ENCODE measurements at regions not wholly inside any gene's neighbourhood (a gene's known extent, or its start where the extent isn't known, plus 50 kb on each side); places are given as distances from the start of the nearest gene placed in this dataset.

DNA sequence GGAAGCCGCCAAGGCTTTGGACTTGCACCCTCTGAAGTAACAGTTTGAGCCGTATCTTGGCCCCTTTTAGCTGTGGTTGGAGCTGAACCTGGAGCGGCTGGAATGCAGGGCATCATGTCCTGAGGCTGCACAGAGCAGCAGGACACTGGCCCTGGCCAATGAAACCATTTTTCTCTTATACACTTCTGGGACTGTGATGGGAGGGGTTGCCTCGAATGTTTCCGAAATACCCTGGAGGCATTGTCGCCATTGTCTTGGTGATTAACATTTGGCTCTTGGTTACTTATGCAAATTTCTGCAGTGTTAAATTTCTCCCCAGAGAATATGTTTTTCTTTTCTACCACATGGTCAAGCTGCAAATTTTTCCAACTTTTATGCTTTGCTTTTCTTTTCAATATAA is 137.2 kb downstream of the MAGEC1 start (continued):
- TF ChIP-seq, protein P1, sequence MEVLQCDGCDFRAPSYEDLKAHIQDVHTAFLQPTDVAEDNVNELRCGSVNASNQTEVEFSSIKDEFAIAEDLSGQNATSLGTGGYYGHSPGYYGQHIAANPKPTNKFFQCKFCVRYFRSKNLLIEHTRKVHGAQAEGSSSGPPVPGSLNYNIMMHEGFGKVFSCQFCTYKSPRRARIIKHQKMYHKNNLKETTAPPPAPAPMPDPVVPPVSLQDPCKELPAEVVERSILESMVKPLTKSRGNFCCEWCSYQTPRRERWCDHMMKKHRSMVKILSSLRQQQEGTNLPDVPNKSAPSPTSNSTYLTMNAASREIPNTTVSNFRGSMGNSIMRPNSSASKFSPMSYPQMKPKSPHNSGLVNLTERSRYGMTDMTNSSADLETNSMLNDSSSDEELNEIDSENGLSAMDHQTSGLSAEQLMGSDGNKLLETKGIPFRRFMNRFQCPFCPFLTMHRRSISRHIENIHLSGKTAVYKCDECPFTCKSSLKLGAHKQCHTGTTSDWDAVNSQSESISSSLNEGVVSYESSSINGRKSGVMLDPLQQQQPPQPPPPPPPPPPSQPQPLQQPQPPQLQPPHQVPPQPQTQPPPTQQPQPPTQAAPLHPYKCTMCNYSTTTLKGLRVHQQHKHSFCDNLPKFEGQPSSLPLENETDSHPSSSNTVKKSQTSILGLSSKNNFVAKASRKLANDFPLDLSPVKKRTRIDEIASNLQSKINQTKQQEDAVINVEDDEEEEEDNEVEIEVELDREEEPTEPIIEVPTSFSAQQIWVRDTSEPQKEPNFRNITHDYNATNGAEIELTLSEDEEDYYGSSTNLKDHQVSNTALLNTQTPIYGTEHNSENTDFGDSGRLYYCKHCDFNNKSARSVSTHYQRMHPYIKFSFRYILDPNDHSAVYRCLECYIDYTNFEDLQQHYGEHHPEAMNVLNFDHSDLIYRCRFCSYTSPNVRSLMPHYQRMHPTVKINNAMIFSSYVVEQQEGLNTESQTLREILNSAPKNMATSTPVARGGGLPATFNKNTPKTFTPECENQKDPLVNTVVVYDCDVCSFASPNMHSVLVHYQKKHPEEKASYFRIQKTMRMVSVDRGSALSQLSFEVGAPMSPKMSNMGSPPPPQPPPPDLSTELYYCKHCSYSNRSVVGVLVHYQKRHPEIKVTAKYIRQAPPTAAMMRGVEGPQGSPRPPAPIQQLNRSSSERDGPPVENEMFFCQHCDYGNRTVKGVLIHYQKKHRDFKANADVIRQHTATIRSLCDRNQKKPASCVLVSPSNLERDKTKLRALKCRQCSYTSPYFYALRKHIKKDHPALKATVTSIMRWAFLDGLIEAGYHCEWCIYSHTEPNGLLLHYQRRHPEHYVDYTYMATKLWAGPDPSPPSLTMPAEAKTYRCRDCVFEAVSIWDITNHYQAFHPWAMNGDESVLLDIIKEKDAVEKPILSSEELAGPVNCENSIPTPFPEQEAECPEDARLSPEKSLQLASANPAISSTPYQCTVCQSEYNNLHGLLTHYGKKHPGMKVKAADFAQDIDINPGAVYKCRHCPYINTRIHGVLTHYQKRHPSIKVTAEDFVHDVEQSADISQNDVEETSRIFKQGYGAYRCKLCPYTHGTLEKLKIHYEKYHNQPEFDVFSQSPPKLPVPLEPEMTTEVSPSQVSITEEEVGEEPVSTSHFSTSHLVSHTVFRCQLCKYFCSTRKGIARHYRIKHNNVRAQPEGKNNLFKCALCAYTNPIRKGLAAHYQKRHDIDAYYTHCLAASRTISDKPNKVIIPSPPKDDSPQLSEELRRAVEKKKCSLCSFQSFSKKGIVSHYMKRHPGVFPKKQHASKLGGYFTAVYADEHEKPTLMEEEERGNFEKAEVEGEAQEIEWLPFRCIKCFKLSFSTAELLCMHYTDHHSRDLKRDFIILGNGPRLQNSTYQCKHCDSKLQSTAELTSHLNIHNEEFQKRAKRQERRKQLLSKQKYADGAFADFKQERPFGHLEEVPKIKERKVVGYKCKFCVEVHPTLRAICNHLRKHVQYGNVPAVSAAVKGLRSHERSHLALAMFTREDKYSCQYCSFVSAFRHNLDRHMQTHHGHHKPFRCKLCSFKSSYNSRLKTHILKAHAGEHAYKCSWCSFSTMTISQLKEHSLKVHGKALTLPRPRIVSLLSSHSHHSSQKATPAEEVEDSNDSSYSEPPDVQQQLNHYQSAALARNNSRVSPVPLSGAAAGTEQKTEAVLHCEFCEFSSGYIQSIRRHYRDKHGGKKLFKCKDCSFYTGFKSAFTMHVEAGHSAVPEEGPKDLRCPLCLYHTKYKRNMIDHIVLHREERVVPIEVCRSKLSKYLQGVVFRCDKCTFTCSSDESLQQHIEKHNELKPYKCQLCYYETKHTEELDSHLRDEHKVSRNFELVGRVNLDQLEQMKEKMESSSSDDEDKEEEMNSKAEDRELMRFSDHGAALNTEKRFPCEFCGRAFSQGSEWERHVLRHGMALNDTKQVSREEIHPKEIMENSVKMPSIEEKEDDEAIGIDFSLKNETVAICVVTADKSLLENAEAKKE (CRISPR knock-in tag; IDR thresholded peaks at IDR 0.05) = no peak
- TF ChIP-seq ZNF331 (CRISPR knock-in tag; IDR thresholded peaks at IDR 0.05; ENCODE audit: low read depth) (no peak), CREB1 (CRISPR knock-in tag; IDR thresholded peaks at IDR 0.05; ENCODE audit: low read depth) (no peak), JUNB (IDR thresholded peaks at IDR 0.05; ENCODE audit: unreplicated experiment) (no peak), ZNF114 (CRISPR knock-in tag; IDR thresholded peaks at IDR 0.05) (no peak), POLR2AphosphoS5 (IDR thresholded peaks at IDR 0.05; ENCODE audit: low read depth) (no peak), EZH2 (IDR thresholded peaks at IDR 0.05; ENCODE audit: low read depth, unreplicated experiment) (no peak), EZH2phosphoT487 (IDR thresholded peaks at IDR 0.05; ENCODE audit: unreplicated experiment) (no peak), NANOG (IDR thresholded peaks at IDR 0.05; ENCODE audit: borderline replicate concordance) (no peak)
- TF ChIP-seq, protein P2, sequence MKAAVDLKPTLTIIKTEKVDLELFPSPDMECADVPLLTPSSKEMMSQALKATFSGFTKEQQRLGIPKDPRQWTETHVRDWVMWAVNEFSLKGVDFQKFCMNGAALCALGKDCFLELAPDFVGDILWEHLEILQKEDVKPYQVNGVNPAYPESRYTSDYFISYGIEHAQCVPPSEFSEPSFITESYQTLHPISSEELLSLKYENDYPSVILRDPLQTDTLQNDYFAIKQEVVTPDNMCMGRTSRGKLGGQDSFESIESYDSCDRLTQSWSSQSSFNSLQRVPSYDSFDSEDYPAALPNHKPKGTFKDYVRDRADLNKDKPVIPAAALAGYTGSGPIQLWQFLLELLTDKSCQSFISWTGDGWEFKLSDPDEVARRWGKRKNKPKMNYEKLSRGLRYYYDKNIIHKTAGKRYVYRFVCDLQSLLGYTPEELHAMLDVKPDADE (IDR thresholded peaks at IDR 0.05) = no peak

DNA sequence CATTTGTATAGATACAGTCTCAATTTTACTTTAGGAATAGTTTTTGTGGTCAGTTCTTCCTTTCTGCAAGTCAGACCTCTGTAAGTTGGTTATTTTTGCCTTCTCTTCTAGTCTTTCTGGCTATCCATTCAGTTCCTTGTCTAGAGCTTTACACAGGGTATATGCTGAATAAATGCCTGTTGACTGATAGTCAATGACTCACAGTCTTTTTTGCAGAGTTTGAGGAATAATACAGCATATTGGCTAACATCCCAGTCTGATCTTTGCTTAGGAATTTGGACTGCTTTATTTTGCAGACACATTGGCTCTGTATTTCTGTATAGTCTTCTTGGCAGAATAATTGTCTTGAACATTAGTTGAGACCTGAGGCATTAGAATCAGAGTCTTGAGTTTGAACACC is 132.4 kb downstream of the MAGEC1 start:
- H3K27ac ChIP-seq (ENCODE audit: low read depth) = no peak overlapping the region
- no peaks in the 10 kb centered on the region for H3K4me1 ChIP-seq (ENCODE audit: insufficient read depth)
- peaks cover 3% of the 10 kb centered on the region; the same call in 1 of the 3 replicates for H3K9me3 Mint-ChIP-seq
- DNase-seq (ENCODE audit: low spot score) (no peak), ATAC-seq (no peak)
- no peaks in the 10 kb centered on the region for H3K36me3 ChIP-seq (ENCODE audit: insufficient read depth)
- H3F3A ChIP-seq (replicated peaks; ENCODE audit: low read depth) = no peaks in the 10 kb centered on the region
- H3K27me3 ChIP-seq (ENCODE audit: insufficient read depth) = no peaks in the 10 kb centered on the region
- H3K36me3 Mint-ChIP-seq (ENCODE audit: low read depth) = no peaks in the 10 kb centered on the region
- no peak overlapping the region for H3K4me3 ChIP-seq
- no peak overlapping the region for H3K27ac Mint-ChIP-seq
- no peaks in the 10 kb centered on the region for H3K9me2 ChIP-seq (ENCODE audit: insufficient read depth)
- no peak overlapping the region for H3K4me2 ChIP-seq
- no peak overlapping the region for H2AFZ ChIP-seq
- H3K27me3 Mint-ChIP-seq (ENCODE audit: insufficient read depth, low read depth, poor library complexity) = no peaks in the 10 kb centered on the region
- H3K4me3 Mint-ChIP-seq = no peak overlapping the region
- H4K20me1 ChIP-seq (replicated peaks; ENCODE audit: insufficient read depth) = no peaks in the 10 kb centered on the region
- peaks cover 2% of the 10 kb centered on the region; the same call in 2 of the 3 replicates for H3K4me1 Mint-ChIP-seq
- H3K79me2 ChIP-seq (replicated peaks; ENCODE audit: insufficient read depth) = no peaks in the 10 kb centered on the region
- no peak for TF ChIP-seq EZH2 (IDR thresholded peaks at IDR 0.05; ENCODE audit: low read depth, unreplicated experiment)
- TF ChIP-seq, protein P3, sequence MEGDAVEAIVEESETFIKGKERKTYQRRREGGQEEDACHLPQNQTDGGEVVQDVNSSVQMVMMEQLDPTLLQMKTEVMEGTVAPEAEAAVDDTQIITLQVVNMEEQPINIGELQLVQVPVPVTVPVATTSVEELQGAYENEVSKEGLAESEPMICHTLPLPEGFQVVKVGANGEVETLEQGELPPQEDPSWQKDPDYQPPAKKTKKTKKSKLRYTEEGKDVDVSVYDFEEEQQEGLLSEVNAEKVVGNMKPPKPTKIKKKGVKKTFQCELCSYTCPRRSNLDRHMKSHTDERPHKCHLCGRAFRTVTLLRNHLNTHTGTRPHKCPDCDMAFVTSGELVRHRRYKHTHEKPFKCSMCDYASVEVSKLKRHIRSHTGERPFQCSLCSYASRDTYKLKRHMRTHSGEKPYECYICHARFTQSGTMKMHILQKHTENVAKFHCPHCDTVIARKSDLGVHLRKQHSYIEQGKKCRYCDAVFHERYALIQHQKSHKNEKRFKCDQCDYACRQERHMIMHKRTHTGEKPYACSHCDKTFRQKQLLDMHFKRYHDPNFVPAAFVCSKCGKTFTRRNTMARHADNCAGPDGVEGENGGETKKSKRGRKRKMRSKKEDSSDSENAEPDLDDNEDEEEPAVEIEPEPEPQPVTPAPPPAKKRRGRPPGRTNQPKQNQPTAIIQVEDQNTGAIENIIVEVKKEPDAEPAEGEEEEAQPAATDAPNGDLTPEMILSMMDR (conservative IDR thresholded peaks at IDR 0.05; ENCODE audit: low read depth in 2 of 2) = no peak

Measured in GM23338 (cell line).